SK-N-SH treated with all-trans-retinoic acid at 6 μM for 48 hours (cell line): ENCODE measurements at regions not wholly inside any gene's neighbourhood (a gene's known extent, or its start where the extent isn't known, plus 50 kb on each side); places are given as distances from the start of the nearest gene placed in this dataset.

Source experiments
- ATAC-seq: fragments of 200-7000 bp; cut with Tn5 transposase; 3 replicates; pipeline ENCODE4 v1.9.1; 2020; ENCODE audit warnings: mild to moderate bottlenecking, moderate library complexity
- ARNTL ChIP-seq: fragments of 450-650 bp; formaldehyde crosslinking; IDR thresholded peaks from 2 replicates; pipeline ENCODE4 v1.5.0; 2020; ENCODE audit warnings: low read depth, mild to moderate bottlenecking, moderate library complexity, borderline replicate concordance
- BACH2 ChIP-seq: fragments of 250-450 bp; sonication (Bioruptor Pico); IDR thresholded peaks from 2 replicates; pipeline ENCODE4 v1.9.0; 2021; ENCODE audit warnings: mild to moderate bottlenecking, borderline replicate concordance
- CREB5 ChIP-seq: fragments of 250-450 bp; sonication (Bioruptor Pico); IDR thresholded peaks from 2 replicates; pipeline ENCODE4 v1.5.1; 2020; ENCODE audit warnings: low read depth, mild to moderate bottlenecking, moderate library complexity
- CSDC2 ChIP-seq: fragments of 250-450 bp; sonication (Bioruptor Pico); IDR thresholded peaks from 2 replicates; pipeline ENCODE4 v1.5.0; 2020; ENCODE audit warnings: mild to moderate bottlenecking, moderate library complexity
- CSRNP3 ChIP-seq: fragments of 250-450 bp; sonication (Bioruptor Pico); IDR thresholded peaks from 2 replicates; pipeline ENCODE4 v1.5.1; 2021; ENCODE audit warnings: mild to moderate bottlenecking, moderate library complexity
- GLIS3 ChIP-seq: fragments of 250-450 bp; sonication (Bioruptor Pico); IDR thresholded peaks from 2 replicates; pipeline ENCODE4 v1.5.0; 2020; ENCODE audit warnings: mild to moderate bottlenecking, moderate library complexity
- ISL1 ChIP-seq: fragments of 250-450 bp; sonication (Bioruptor Pico); IDR thresholded peaks from 2 replicates; pipeline ENCODE4 v2.1.2; 2022; ENCODE audit warnings: mild to moderate bottlenecking, moderate library complexity
- OSR1 ChIP-seq: fragments of 250-450 bp; sonication (Bioruptor Pico); IDR thresholded peaks from 2 replicates; pipeline ENCODE4 v1.8.0; 2022; ENCODE audit warnings: moderate library complexity, mild to moderate bottlenecking, inconsistent platforms
- POU6F1 ChIP-seq: fragments of 250-450 bp; sonication (Bioruptor Pico); IDR thresholded peaks from 2 replicates; pipeline ENCODE4 v1.8.0; 2021; ENCODE audit warnings: low read depth, mild to moderate bottlenecking, moderate library complexity, borderline replicate concordance
- PPARA ChIP-seq: fragments of 250-450 bp; sonication (Bioruptor Pico); IDR thresholded peaks from 2 replicates; pipeline ENCODE4 v1.5.0; 2020; ENCODE audit warnings: mild to moderate bottlenecking, borderline replicate concordance
- SNAI2 ChIP-seq: fragments of 250-450 bp; sonication (Bioruptor Pico); IDR thresholded peaks from 2 replicates; pipeline ENCODE4 v1.5.0; 2020; ENCODE audit warnings: mild to moderate bottlenecking, moderate library complexity
- TCF4 ChIP-seq: fragments of 250-450 bp; sonication (Bioruptor Pico); IDR thresholded peaks from 2 replicates; pipeline ENCODE4 v1.8.0; 2021; ENCODE audit warnings: mild to moderate bottlenecking, moderate library complexity, borderline replicate concordance
- TOX ChIP-seq: fragments of 250-450 bp; sonication (Bioruptor Pico); IDR thresholded peaks from 2 replicates; pipeline ENCODE4 v1.8.0; 2021; ENCODE audit warnings: mild to moderate bottlenecking, moderate library complexity, borderline replicate concordance
- TSHZ2 ChIP-seq: fragments of 250-450 bp; sonication (Bioruptor Pico); IDR thresholded peaks from 2 replicates; pipeline ENCODE4 v1.5.0; 2020; ENCODE audit warnings: mild to moderate bottlenecking, moderate library complexity
- ZC3H10 ChIP-seq: fragments of 250-450 bp; sonication (Bioruptor Pico); IDR thresholded peaks from 2 replicates; pipeline ENCODE4 v1.5.1; 2021; ENCODE audit warnings: mild to moderate bottlenecking, moderate library complexity
- ZFP3 ChIP-seq: fragments of 250-450 bp; sonication (Bioruptor Pico); IDR thresholded peaks from 2 replicates; pipeline ENCODE4 v1.5.0; 2020; ENCODE audit warnings: mild to moderate bottlenecking, moderate library complexity
- ZFP30 ChIP-seq: fragments of 450-650 bp; formaldehyde crosslinking; IDR thresholded peaks from 2 replicates; pipeline ENCODE4 v1.5.0; 2022; ENCODE audit warnings: mild to moderate bottlenecking, moderate library complexity
- ZNF565 ChIP-seq: fragments of 450-650 bp; formaldehyde crosslinking; conservative IDR thresholded peaks from 2 replicates; pipeline ENCODE4 v1.5.0; 2020; ENCODE audit warnings: low read depth, mild to moderate bottlenecking, moderate library complexity
- ZNF70 ChIP-seq: fragments of 450-650 bp; formaldehyde crosslinking; IDR thresholded peaks from 2 replicates; pipeline ENCODE4 v1.5.0; 2020; ENCODE audit warnings: mild to moderate bottlenecking, moderate library complexity
- ZNF8 ChIP-seq: fragments of 450-650 bp; formaldehyde crosslinking; IDR thresholded peaks from 2 replicates; pipeline ENCODE4 v1.5.0; 2020; ENCODE audit warnings: mild to moderate bottlenecking, moderate library complexity

- ATAC-seq = no peak
- no peak for TF ChIP-seq ZNF565 (CRISPR knock-in tag)
- TF ChIP-seq ZFP3 (CRISPR knock-in tag) = no peak
- TF ChIP-seq POU6F1 (CRISPR knock-in tag) = no peak
- no peak for TF ChIP-seq ARNTL (CRISPR knock-in tag)
- TF ChIP-seq ISL1 (CRISPR knock-in tag) = no peak
- TF ChIP-seq GLIS3 (CRISPR knock-in tag) = no peak
- TF ChIP-seq BACH2 (CRISPR knock-in tag) = no peak
- no peak for TF ChIP-seq OSR1 (CRISPR knock-in tag)
- no peak for TF ChIP-seq CSRNP3
- no peak for TF ChIP-seq CSDC2
- no peak for TF ChIP-seq ZNF8 (CRISPR knock-in tag)
- no peak for TF ChIP-seq TOX (CRISPR knock-in tag)
- TF ChIP-seq ZFP30 = no peak
- no peak for TF ChIP-seq SNAI2
- no peak for TF ChIP-seq TCF4 (CRISPR knock-in tag)
- TF ChIP-seq CREB5 = no peak
- no peak for TF ChIP-seq PPARA
- TF ChIP-seq TSHZ2 (CRISPR knock-in tag) = no peak
- TF ChIP-seq ZNF70 (CRISPR knock-in tag) = no peak
Measured at GRCh38 chr15:36372968-36373367, 206.5 kb upstream of the CDIN1 start.

- TF ChIP-seq CSDC2 (no peak), CREB5 (no peak), ISL1 (CRISPR knock-in tag) (peak; percentile 74), TOX (CRISPR knock-in tag) (peak; percentile 65; the same call in 1 of the 2 replicates), ZNF565 (CRISPR knock-in tag) (no peak), ZNF8 (CRISPR knock-in tag) (no peak), BACH2 (CRISPR knock-in tag) (no peak)
- ATAC-seq = no peak
Measured at GRCh38 chr15:36373550-36373949, 205.9 kb upstream of the CDIN1 start.

GRCh38 chr15:36389107-36389506, 190.3 kb upstream of the CDIN1 start:
- no peak for ATAC-seq
- TF ChIP-seq TCF4 (CRISPR knock-in tag) (0 out of 2 replicates have a peak, but pooled peaks have one; percentile 15), ISL1 (CRISPR knock-in tag) (peak; percentile 38), ZC3H10 (CRISPR knock-in tag) (no peak)

- no peak for ATAC-seq
- TF ChIP-seq TSHZ2 (CRISPR knock-in tag) = no peak
- no peak for TF ChIP-seq TCF4 (CRISPR knock-in tag)
- no peak for TF ChIP-seq ZNF565 (CRISPR knock-in tag)
- TF ChIP-seq PPARA = no peak
- no peak for TF ChIP-seq BACH2 (CRISPR knock-in tag)
- no peak for TF ChIP-seq TOX (CRISPR knock-in tag)
- no peak for TF ChIP-seq ZFP30
- TF ChIP-seq POU6F1 (CRISPR knock-in tag) = no peak
- TF ChIP-seq SNAI2 = no peak
- no peak for TF ChIP-seq CREB5
- TF ChIP-seq ISL1 (CRISPR knock-in tag) = no peak
Measured at GRCh38 chr15:36390491-36390890, 188.9 kb upstream of the CDIN1 start.
